Neural cell (in vitro differentiated cells): ENCODE measurements at regions not wholly inside any gene's neighbourhood (a gene's known extent, or its start where the extent isn't known, plus 50 kb on each side); places are given as distances from the start of the nearest gene placed in this dataset.
A peak's percentile ranks its signal among the peaks of the same experiment; 100 is the strongest.

Source experiments
- H2AFZ ChIP-seq: fragments of 200-600, 300-800 bp; sonication (generic), shearing (Covaris generic); 2 replicates; pipeline ENCODE4 v1.6.0; 2014; ENCODE audit warnings: low read depth, mild to moderate bottlenecking, antibody characterized with exemption, low read length, moderate library complexity
- H3F3A ChIP-seq: fragments of 200-600 bp; shearing (Covaris generic); 2 replicates; pipeline ENCODE4 v1.6.1; 2016; ENCODE audit warnings: mild to moderate bottlenecking, moderate library complexity, mixed read lengths, antibody characterized with exemption, low read length; ENCODE audit not compliant: insufficient read depth, poor library complexity, severe bottlenecking
- H3K27ac ChIP-seq: fragments of 200-600, 300-800 bp; sonication (generic), shearing (Covaris generic); 2 replicates; pipeline ENCODE4 v1.5.1; 2014; ENCODE audit warnings: mild to moderate bottlenecking, low read length, moderate library complexity
- H3K27me3 ChIP-seq: fragments of 300-800, 200-600 bp; sonication (generic), shearing (Covaris generic); 2 replicates; pipeline ENCODE4 v1.6.0; 2014; ENCODE audit warnings: mild to moderate bottlenecking, low read depth, low read length, moderate library complexity; ENCODE audit not compliant: insufficient read depth
- H3K36me3 ChIP-seq: fragments of 300-800, 200-600 bp; sonication (generic), shearing (Covaris generic); 2 replicates; pipeline ENCODE4 v1.5.1; 2014; ENCODE audit warnings: mild to moderate bottlenecking, antibody characterized with exemption, low read length, moderate library complexity; ENCODE audit not compliant: insufficient read depth
- H3K4me2 ChIP-seq: fragments of 300-800, 200-600 bp; sonication (generic), shearing (Covaris generic); 2 replicates; pipeline ENCODE4 v1.6.0; 2014; ENCODE audit warnings: mild to moderate bottlenecking, low read length
- H3K4me3 ChIP-seq: fragments of 300-800, 200-600 bp; sonication (generic), shearing (Covaris generic); 2 replicates; pipeline ENCODE4 v1.5.1; 2014; ENCODE audit warnings: mild to moderate bottlenecking, low read length, moderate library complexity
- H3K79me2 ChIP-seq: fragments of 200-600 bp; shearing (Covaris generic); replicated peaks from 2 replicates; pipeline ENCODE4 v1.6.0; 2014; ENCODE audit warnings: mild to moderate bottlenecking, low read length, moderate library complexity; ENCODE audit not compliant: insufficient read depth
- H3K9ac ChIP-seq: fragments of 300-800, 200-600 bp; sonication (generic), shearing (Covaris generic); 2 replicates; pipeline ENCODE4 v1.6.1; 2016; ENCODE audit warnings: mild to moderate bottlenecking, low read length, mixed read lengths
- H3K9me2 ChIP-seq: fragments of 200-600 bp; shearing (Covaris generic); 2 replicates; pipeline ENCODE4 v1.6.1; 2016; ENCODE audit warnings: mild to moderate bottlenecking, low read length, mixed read lengths; ENCODE audit not compliant: insufficient read depth
- H3K9me3 ChIP-seq: fragments of 200-600, 300-800 bp; sonication (generic), shearing (Covaris generic); 2 replicates; pipeline ENCODE4 v1.6.1; 2016; ENCODE audit warnings: mild to moderate bottlenecking, mixed run types, low read length, moderate library complexity, mixed read lengths
- H4K20me1 ChIP-seq: fragments of 200-600 bp; shearing (Covaris generic); 2 replicates; pipeline ENCODE4 v1.6.1; 2016; ENCODE audit warnings: mild to moderate bottlenecking, mixed run types; ENCODE audit not compliant: insufficient read depth
- EP300 ChIP-seq: fragments of 450-650 bp; conservative IDR thresholded peaks from 2 replicates; pipeline ENCODE4 v1.6.1; 2014; ENCODE audit warnings: antibody characterized with exemption, mild to moderate bottlenecking, moderate library complexity; ENCODE audit not compliant: poor library complexity, severe bottlenecking
- EZH2 ChIP-seq: fragments of 200-600, 300-800 bp; shearing (Covaris generic), sonication (generic); IDR thresholded peaks from 2 replicates; pipeline ENCODE4 v1.6.1; 2014; ENCODE audit warnings: antibody characterized with exemption, low read length, borderline replicate concordance, mild to moderate bottlenecking; ENCODE audit not compliant: insufficient read depth, poor library complexity, severe bottlenecking
- MXI1 ChIP-seq: fragments of 450-650 bp; conservative IDR thresholded peaks from 2 replicates; pipeline ENCODE4 v1.6.1; 2014; ENCODE audit warnings: antibody characterized with exemption, mild to moderate bottlenecking; ENCODE audit not compliant: poor library complexity, severe bottlenecking
- POLR2AphosphoS5 ChIP-seq: IDR thresholded peaks from 2 replicates; pipeline ENCODE4 v1.6.1; 2012
- RAD21 ChIP-seq: fragments of 450-650 bp; conservative IDR thresholded peaks from 2 replicates; pipeline ENCODE4 v1.6.1; 2014; ENCODE audit warnings: antibody characterized with exemption, mild to moderate bottlenecking, moderate library complexity
- SMC3 ChIP-seq: fragments of 450-650 bp; conservative IDR thresholded peaks from 2 replicates; pipeline ENCODE4 v1.6.1; 2014; ENCODE audit warnings: antibody characterized with exemption, mild to moderate bottlenecking, moderate library complexity; ENCODE audit not compliant: poor library complexity
- TAF1 ChIP-seq: IDR thresholded peaks from 2 replicates; pipeline ENCODE4 v1.6.1; 2012; ENCODE audit warnings: low read depth
- TF ChIP-seq, protein P1 (sequence below): fragments of 450-650 bp; IDR thresholded peaks from 2 replicates; pipeline ENCODE4 v1.5.1; 2014; ENCODE audit warnings: antibody characterized with exemption, mild to moderate bottlenecking, moderate library complexity; ENCODE audit not compliant: poor library complexity, severe bottlenecking
- TF ChIP-seq, protein P2 (sequence below): IDR thresholded peaks from 2 replicates; pipeline ENCODE4 v1.6.1; 2012; ENCODE audit warnings: borderline replicate concordance

DNA sequence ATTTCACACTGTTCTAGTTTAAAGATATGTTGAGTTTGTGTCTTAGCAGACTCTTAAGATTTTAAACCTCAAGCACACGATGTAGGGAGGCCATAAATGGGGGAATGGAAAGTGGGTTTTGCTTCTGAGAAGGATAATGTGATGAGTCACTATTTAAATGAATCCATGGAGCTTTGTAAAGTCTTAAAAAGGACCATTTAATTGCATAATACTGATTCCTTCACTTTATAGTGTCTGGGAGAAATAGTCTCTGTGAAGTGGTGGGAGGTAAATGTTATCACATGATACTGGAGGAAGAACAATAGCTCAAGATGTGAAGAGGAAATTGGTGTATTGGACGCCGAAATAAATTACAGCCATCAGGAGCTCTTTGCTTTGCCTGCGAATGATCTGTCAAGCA is 84.0 kb upstream of the MYO3A start:
- no peaks in the 10 kb centered on the region for H3K36me3 ChIP-seq
- peak overlapping the region; percentile 48 for H3K4me3 ChIP-seq
- peaks cover 5% of the 10 kb centered on the region for H3F3A ChIP-seq
- no peaks in the 10 kb centered on the region for H4K20me1 ChIP-seq
- H3K27me3 ChIP-seq, result no peaks in the 10 kb centered on the region
- no peaks in the 10 kb centered on the region for H3K9me3 ChIP-seq
- peak overlapping the region; percentile 43 for H3K4me2 ChIP-seq
- peak; percentile 63 for TF ChIP-seq POLR2AphosphoS5
- TF ChIP-seq MXI1, result no peak
- no peak for TF ChIP-seq RAD21
- TF ChIP-seq, protein P1, sequence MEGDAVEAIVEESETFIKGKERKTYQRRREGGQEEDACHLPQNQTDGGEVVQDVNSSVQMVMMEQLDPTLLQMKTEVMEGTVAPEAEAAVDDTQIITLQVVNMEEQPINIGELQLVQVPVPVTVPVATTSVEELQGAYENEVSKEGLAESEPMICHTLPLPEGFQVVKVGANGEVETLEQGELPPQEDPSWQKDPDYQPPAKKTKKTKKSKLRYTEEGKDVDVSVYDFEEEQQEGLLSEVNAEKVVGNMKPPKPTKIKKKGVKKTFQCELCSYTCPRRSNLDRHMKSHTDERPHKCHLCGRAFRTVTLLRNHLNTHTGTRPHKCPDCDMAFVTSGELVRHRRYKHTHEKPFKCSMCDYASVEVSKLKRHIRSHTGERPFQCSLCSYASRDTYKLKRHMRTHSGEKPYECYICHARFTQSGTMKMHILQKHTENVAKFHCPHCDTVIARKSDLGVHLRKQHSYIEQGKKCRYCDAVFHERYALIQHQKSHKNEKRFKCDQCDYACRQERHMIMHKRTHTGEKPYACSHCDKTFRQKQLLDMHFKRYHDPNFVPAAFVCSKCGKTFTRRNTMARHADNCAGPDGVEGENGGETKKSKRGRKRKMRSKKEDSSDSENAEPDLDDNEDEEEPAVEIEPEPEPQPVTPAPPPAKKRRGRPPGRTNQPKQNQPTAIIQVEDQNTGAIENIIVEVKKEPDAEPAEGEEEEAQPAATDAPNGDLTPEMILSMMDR, result no peak
- TF ChIP-seq EZH2, result no peak
- TF ChIP-seq TAF1, result no peak
- TF ChIP-seq EP300, result peak; percentile 39
- no peak for TF ChIP-seq SMC3
- TF ChIP-seq, protein P2, sequence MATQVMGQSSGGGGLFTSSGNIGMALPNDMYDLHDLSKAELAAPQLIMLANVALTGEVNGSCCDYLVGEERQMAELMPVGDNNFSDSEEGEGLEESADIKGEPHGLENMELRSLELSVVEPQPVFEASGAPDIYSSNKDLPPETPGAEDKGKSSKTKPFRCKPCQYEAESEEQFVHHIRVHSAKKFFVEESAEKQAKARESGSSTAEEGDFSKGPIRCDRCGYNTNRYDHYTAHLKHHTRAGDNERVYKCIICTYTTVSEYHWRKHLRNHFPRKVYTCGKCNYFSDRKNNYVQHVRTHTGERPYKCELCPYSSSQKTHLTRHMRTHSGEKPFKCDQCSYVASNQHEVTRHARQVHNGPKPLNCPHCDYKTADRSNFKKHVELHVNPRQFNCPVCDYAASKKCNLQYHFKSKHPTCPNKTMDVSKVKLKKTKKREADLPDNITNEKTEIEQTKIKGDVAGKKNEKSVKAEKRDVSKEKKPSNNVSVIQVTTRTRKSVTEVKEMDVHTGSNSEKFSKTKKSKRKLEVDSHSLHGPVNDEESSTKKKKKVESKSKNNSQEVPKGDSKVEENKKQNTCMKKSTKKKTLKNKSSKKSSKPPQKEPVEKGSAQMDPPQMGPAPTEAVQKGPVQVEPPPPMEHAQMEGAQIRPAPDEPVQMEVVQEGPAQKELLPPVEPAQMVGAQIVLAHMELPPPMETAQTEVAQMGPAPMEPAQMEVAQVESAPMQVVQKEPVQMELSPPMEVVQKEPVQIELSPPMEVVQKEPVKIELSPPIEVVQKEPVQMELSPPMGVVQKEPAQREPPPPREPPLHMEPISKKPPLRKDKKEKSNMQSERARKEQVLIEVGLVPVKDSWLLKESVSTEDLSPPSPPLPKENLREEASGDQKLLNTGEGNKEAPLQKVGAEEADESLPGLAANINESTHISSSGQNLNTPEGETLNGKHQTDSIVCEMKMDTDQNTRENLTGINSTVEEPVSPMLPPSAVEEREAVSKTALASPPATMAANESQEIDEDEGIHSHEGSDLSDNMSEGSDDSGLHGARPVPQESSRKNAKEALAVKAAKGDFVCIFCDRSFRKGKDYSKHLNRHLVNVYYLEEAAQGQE, result peak; percentile 3
- no peaks in the 10 kb centered on the region for H3K9me2 ChIP-seq
- no peaks in the 10 kb centered on the region for H3K79me2 ChIP-seq
- peak overlapping the region; percentile 88 for H3K27ac ChIP-seq
- H2AFZ ChIP-seq, result no peak overlapping the region
- peak overlapping the region; percentile 51 for H3K9ac ChIP-seq

DNA sequence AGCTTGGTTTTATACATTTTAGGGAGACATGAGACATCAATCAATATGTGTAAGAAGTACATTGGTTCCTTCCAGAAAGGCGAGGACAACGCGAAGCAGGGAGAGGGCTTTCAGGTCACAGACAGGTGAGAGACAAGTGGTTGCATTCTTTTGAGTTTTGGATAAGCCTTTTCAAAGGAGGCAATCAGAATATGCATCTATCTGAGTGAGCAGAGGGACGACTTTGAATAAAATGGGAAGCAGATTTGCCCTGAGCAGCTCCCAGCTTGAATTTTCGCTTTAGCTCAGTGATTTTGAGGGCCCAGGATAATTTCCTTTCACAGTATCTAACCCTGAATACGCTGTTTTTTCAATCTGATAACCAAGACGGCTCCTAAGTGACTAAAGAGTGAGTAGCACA is 82.5 kb upstream of the MYO3A start:
- Histone ChIP-seq H3K4me2 (no peak overlapping the region), H3K9ac (peak overlapping the region; percentile 35), H3F3A (peaks cover 5% of the 10 kb centered on the region), H3K9me3 (no peaks in the 10 kb centered on the region), H4K20me1 (no peaks in the 10 kb centered on the region), H3K79me2 (no peaks in the 10 kb centered on the region), H3K27ac (peak overlapping the region; percentile 88), H2AFZ (no peak overlapping the region), H3K27me3 (no peaks in the 10 kb centered on the region), H3K9me2 (no peaks in the 10 kb centered on the region), H3K4me3 (peak overlapping the region; percentile 48), H3K36me3 (no peaks in the 10 kb centered on the region)
- TF ChIP-seq TAF1, result no peak
- TF ChIP-seq POLR2AphosphoS5, result no peak
- TF ChIP-seq EZH2, result no peak
